ENCODE measurements at regions not wholly inside any gene's neighbourhood (a gene's known extent, or its start where the extent isn't known, plus 50 kb on each side); places are given as distances from the start of the nearest gene placed in this dataset.

DNA sequence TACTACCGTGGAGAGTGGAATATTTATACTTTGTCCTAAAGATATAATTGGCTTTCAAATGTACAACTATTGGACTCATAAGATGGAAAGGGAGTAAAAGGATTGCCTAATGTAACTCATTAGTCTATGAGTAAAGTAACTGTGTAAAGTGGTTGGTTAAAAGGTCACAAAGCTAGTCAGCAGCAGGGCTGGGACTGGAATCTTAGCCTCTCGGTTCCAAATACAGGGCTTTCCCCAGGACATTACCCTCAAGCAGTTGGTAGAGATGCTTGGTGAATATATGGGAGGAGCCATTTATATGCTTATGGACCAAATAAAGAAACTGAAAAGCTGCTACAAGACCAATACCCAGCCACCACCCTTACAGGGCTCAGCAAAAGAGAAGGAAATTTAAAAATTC lies 283.7 kb downstream of the HLX start:
- no peak for DNase-seq (ENCODE audit: low read depth)

DNA sequence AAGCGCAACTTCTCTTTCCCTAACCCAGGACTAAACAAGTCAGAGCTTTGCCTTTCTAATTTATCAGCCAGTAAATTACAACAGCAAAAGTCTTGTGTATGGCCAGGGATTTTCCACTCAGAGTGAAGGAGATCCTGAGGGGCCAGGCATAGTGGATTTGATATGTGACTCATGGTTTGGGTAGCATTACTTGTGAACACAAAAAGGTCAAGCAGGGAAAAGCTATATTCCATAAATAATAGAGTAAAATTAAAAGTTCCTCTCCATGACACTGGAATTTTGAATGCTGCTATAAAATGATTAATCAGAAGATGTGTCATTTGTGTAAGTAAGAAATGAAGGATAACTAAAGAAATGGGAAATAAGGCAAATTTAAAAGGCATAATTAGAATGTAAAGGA lies 284.8 kb downstream of the HLX start:
- DNase-seq (ENCODE audit: low read depth), result no peak

DNA sequence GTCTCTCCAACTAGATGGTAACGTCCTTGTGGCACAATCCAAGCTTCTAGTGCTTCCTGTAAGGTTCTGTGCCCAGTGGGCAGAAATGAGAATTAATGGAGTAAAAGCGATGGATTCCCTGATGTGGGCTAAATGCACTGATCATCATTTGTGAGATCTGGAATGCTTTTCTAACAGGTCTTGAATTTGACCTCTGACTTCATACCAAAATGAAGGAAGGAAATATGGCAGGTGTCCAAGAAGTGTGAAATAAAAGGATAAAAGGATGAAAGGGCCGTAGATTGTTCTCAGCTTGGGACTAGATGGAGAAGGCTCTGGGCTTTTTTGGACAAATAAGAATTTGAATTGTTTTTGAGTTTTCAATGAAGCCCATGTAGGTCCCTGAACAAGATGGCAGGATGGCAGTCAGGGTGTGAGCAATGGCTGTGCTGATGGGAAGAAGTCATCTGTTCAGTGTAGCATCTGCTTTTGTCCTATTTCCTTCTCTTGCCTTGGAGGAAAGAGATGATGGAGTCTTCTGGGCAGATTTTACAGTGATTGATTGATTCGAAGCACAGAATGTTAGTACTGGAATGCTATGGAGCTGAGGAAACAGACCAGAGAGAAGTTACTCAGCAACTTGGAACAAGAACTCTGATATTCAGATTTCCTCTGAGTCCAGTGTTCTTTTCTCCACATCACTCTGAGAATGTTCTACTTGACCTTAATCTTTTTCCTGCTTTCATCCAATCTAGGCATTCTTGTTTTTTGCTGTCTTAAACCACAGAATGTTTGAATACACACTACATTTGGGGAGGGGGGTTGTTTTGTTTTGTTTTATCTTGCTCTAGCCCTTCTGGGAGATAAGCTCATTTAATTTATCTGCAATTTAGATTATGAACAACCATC lies 286.0 kb downstream of the HLX start:
- DNase-seq (ENCODE audit: low read depth), result no peak

DNA sequence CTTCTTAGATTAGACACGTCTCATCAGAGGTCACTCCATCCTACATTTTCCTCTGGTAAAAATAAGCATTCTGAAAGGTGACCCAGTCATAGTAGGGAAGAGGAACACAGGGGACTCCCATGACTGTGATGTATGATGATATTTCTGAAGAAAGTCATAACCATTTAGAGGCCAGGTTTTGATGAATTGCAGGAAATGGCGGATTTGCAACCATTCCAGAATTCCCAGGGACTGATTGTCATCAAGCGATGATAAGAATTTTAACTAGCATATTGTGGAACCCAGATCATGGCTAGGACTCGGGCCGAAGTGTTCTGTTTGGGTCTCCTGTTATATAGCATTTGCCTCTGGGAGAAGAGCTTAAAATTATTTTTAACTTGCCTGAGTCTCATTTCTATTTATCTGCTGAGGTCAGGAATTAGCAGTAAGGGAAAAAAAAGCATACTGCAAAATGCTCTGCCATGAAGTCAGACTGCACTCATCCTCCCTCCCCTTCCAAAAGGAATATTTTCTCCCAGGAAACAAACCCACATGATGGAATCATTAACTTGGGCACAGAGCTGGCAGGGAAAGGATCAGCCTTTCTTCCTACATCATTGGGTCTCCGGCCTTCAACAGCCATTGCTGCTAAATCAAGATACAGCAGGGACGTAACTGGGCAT lies 286.7 kb downstream of the HLX start:
- DNase-seq (ENCODE audit: low read depth), result no peak

DNA sequence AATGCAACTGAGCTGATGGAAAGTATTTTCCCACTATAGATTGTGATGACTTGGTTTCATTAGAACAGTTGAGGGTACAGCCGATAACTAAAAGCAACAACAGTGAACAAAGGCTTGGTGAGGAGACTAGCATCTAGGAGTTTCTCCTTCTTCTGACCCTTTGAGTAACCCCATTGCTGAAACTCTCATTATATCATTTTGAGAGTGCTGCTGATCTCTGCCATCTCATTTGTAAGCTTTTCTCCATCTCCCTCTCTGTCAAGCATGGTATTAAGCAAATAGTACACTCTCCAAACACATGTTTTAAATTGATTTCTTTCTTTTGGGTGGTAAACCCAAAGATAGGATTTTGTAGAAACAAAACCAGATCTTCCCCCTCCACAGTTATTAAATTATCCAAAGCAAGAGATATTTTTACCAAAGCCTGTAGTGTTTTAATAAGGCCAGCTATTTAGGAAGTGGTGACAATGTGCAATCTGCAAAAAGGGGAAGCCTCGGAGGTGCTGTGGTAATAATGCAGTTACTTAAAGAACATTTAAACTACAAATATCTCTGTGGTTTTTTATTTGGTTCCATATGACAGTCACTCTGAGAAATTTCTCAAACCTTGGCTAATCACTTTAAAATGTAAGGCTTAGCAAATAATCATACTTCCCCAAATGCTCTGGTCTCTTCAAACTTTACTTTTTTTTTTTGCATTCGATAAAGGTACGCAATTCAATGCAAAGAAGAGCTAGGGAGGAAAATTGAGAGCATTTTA lies 287.5 kb downstream of the HLX start:
- no peak for DNase-seq (ENCODE audit: low read depth)

DNA sequence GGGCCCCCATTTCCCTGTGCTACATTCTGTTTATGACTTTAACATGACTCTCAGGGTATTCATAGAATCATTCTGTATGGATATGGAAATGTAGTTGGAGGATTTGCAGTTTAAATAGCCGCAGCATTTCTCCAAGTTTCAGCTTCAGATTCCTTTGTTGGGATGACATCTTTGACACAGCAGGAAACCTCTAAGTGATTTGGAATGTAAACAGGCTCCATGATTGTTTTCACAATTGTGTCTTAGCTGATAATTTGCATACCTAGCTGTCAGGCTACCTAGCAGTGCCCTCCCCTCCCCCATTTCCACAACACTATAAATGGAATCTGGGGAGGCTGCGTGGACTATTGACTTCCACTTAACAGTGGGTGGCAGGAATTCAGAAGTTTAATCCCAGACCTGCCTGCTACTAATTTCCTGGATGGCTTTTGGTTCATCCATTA lies 290.2 kb downstream of the HLX start:
- no peak for DNase-seq (ENCODE audit: low read depth)

DNA sequence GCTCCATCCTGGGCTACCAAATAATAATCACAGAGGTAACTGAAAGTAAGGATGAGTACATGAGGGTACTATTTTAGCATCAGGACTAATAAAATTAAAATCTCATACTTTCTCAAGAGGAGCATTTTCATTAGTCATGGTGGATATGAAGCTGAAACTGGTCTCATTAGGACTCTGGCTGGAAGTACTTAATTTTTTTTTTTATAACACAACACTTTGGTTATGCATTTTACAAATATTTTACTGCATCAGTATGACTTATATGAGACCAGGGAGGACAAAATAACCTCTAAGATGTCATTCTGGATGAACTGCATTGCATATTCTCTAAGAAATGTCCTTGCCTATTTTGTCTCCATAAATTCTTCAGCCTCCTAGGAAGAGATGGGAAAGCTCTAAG lies 290.9 kb downstream of the HLX start:
- no peak for DNase-seq (ENCODE audit: low read depth)

DNA sequence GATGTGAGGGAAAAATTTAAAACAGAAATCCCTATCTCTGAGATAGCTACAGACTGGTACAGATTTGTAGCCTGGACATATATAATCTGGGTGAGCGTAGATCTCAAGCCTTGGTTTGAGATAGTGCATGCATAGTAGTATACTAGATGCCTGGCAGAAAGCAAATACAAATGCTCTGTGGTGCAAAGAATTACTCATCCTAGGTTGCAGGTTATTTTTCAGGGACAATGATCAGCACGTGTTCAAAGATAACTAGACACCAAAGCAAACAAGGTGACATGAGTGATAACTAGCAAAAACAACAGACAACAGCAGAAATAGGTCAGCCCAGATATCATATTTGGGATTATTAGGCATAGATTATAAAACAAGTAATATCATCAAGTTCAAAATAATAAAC lies 292.5 kb downstream of the HLX start:
- no peak for DNase-seq (ENCODE audit: low read depth)

DNA sequence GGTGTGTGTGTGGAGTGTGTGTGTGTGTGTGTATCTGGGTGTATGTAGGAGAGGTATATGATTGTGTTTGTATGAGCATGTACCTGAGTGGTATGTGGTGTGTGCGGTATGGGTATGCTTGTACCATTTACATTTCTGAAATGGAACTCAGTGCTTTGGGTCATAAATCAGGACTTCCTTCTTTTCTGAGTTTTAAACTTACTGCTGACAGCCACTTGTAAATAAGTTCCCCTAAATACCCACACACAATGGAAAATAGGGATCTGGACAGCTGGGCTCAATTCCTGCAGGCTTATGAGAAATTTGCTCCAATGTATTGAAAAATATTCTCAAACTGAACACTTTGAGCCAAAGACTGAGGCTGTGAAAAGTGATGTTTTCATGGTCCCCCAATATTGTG lies 293.6 kb downstream of the HLX start:
- DNase-seq (ENCODE audit: low read depth), result no peak

DNA sequence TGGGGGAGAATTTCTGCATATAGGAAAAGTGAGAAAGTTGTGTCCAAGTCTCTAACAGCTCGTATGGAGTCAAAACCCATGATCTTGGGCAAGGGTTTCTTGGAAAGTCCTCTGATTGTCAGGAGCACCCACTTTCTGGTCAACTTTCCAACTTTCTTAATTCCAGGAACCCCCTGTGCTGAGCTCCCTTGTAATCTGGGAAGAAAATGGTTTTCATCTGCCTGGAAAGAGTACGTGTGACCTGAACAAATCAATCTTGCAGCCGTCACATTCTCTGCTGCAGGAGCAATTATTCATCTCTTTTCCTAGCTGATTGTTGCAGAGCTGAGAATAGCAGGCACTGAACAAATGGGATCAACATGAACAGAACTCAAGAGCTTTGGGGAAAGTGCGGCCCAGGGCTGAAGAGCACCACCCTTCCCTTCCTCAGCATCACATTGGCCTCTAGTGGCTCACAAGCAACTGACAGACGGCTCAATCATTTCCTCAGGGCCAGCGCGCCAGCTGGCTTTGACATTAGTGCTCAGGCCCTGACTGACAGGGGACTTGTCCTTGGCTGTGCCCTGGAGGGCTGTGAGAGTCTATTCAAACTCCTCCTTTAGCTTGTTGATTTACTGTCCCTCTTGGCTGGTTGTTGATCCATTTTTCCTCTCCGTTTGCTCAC lies 295.2 kb downstream of the HLX start:
- DNase-seq (ENCODE audit: low read depth), result no peak

DNA sequence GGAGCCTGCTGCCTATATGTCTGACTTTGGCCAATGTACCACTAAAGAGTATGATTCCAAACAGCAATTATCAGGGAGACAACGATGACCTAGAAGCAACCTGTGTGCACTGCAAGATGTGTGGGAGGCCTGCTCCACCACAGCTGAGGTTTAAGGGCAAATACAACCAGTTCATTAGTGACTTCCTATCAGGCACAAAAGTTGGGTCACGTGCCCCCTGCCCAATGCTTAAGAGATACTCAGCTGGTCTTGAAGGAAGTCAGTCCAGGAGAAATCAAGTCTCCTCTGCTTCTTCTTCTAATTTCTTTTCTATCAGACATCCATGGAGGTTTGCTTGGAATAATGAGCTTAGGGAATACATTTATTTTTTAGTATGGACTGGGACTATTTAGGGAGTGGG lies 296.0 kb downstream of the HLX start:
- DNase-seq (ENCODE audit: low read depth), result no peak

DNA sequence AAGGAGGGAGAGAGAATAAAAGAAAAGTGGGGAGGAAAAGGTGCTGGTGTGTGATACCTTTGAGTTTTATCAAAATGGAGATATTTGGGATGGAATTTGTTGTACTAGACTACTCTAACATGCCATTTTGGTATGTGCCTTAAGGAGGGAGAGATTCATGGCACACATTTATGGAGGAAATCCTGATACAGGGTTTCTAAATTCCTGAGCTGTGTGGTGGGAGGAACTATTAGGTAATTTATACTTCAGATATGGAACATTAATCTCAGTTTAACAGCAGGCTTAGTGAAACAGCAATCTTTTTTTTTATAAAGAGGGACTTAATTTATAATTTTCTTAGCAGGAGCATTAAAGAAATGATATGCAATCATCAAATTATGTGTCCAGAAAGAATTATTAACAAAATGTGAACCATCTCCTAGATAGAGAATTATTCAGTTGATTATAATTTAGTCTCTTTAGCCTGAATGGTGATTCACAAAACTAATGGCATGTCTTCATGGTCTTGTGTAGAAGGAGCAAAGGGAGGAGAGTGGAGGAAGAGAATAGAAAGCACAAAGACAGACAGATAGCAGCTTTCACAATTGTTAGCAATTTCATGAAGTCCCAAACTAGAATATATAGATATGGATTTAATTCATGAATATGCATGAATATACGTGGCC lies 301.6 kb downstream of the HLX start:
- no peak for DNase-seq (ENCODE audit: low read depth)

DNA sequence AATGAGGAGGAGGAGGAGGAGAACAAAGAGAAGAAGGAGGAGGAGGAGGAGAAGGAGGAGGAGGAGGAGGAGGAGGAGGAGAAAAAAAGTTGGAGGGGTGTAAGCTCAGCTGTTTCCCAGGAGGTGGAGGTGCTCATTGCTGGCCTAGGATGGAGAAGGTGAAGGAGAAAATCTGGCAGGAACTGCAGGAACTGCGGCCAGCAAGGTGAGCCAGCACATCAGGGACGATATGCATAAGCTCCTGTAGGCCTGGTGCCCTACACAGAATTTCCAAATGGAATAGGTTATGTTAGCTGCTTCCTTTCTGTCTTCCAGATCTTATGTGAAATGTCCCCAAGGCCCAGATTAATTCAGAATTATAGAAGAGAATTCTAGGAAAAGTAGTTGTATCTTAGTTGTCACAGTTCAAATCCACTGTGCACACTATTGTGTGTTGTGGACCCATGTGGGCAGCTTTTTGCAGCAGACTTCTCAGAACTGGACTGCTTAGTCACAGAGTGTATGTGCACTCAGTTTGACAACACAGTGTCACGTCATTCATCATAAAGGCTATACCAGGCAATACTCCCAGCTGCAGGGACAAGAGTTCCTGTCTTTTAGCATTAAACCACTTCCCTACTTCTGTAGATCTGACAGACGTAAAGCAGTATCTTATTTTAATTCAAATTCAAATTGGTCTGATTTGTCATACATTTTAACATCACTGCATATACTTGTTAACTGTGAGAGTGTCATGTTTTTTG lies 303.7 kb downstream of the HLX start:
- DNase-seq (ENCODE audit: low read depth), result no peak

DNA sequence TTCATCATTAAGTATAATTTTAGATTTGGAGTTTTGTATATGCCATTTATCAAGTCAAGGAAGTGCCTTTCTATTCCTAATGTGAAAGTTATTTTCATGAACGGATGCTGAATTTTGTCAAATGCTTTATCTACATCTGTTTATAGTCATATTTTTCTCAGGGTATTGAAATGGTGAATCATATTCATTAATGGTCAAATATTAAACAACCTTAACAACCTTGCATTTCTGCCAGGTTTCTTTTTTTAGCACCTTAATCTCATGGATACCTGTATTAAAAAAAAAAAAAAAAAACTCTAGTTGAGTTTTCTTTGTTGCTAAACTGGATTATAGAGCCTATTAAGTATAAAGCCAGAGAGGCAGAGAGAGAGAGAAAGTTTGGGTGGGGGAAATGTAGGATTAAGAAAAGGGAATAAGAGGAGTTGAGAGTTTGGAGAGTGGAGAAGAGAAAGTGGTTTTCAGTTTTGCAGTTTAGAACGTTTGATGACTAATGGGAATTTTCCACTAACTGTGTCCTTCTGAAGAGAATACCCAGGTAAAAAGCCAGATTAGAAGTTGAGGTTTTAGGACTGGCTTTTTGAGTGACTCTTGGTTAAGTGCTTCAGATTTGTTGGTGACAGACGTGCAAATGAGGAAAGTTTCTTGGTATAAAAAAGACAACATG lies 305.0 kb downstream of the HLX start:
- no peak for DNase-seq (ENCODE audit: low read depth)

DNA sequence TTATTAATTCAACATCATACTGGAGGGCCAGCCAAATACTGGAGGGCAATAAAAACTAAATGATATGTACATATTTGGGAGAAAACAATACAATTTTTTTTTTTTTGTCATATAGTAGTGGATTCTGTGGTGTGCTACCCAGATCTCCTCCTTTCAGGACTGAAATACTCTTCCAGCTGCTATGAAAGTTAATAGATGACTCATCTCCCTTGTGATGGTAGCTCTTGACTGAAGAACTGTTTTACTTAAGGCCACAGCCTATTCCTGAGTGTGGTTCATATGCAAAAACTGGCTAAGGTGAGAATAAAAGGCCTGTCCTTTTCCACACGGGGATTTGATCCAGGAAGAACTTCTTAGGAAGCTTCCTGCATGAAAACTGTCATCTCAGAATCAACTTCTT lies 307.9 kb downstream of the HLX start:
- DNase-seq (ENCODE audit: low read depth), result no peak

DNA sequence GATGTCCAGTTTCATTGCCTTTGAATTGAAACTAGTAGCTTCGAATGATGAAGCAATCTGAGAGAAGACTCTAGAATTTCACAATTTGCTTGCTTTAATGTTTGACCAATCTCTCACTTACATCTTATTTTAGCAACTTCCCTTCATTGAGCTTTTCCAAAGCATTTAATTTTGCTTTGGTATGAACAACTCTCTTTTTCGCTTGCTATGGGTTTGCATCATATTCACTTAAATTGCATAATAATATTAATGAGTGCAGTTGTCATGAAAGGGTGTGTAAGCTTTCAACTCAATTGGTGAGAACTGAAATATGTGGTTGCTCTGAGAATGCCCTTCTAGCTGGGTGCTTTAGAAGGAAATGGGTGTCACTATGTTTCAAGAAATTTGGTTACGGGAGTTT lies 309.2 kb downstream of the HLX start:
- DNase-seq (ENCODE audit: low read depth), result no peak

DNA sequence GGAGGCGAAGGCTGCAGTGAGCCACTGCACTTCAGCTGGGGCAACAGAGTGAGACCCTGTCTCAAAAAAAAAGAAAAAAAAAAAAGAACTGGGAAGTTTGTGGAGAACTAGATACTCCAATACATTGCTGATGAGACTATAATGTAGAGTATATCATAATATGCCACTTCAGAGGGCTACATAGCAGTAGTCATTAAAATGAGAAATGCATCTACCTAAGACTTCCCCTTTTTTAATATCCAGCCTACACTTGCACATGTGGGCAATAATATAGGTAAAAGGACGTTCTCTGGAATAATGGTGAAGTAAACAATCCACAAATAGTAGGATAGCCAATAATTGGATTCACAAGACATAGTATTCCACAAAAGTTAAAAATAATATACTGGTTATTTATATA lies 311.0 kb downstream of the HLX start:
- no peak for DNase-seq (ENCODE audit: low read depth)

DNA sequence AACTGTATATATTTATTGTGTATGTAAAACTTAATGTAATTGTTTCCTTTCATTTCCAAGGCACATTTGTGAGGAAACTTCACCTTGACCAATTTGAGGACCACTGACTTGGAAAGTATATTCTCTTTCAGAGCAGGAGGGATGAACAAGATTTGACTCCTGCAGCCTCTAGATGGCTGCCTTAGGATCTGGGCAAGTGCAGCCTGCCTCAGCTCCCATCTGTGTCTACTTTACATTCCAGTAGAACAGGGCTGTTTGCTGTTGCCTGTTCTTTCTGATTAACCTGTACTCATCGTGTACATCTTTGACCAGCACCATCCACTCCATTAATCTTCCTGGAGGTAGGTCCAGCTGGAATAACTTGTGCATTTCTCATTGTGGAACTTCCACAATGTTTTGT lies 312.8 kb downstream of the HLX start:
- DNase-seq (ENCODE audit: low read depth), result no peak

DNA sequence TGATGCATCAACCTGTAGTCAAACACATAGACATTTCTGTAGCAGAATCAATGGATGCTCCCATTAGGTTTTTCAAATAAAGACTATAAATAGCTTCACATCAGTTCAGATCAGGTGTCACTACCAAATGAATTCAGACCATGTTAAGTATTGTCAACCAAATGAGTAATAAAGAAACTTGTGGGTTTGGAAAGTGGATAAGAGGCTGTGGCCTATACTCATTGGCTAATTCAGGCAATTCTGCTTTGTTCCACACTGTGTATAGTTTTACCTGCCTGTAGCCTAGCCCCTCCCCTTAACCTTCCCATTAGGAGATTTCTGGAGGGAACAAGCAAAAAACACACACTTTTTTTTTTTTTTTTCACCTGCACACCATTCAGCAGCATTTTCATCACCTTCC lies 321.2 kb downstream of the HLX start:
- no peak for DNase-seq (ENCODE audit: low read depth)

DNA sequence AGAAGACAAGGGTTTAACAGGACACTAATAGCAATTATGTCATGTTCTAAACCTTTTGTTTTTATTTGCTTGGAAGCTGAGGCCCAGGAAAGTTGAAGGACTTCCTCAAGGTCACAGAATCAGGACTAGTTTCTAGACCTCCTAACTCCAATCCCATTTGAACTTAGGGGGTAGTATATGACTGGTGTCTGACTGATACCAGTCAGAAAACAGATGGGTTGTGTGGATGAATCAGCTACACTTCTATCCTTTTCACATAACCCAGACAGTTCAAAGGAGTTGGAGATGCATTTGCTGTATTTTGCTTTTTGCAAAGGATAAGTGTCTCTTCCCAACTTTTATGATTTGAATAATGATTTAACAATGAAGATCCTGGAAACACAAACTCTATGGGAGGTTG lies 322.5 kb downstream of the HLX start:
- no peak for DNase-seq (ENCODE audit: low read depth)
